Stimulated activated CD4-positive, alpha-beta T cell treated with anti-CD3 and anti-CD28 coated beads, Interleukin-15, amount 100 ng/mL, for 48 hours (primary cell): ENCODE measurements at regions not wholly inside any gene's neighbourhood (a gene's known extent, or its start where the extent isn't known, plus 50 kb on each side); places are given as distances from the start of the nearest gene placed in this dataset.
"Not testable (repeated sequence)": the region's sequence is repeated elsewhere in the genome, so short reads cannot be mapped to it uniquely, and the experiment has no call there.

Experiments
- DNase-seq, 2 donors: peaks; one replicate each; pipeline ENCODE4 v3.0.0-alpha.2; 2020; ENCODE audit warnings: low read depth in 2 of 2

- DNase-seq = no peak
These were observed 1143.6 kb upstream of the ACVR2A start for GRCh38 chr2:146701183-146701582.

- DNase-seq = no peak
These were observed 1147.5 kb upstream of the ACVR2A start for GRCh38 chr2:146697307-146697706.

GRCh38 chr2:146696787-146697186 lies 1148.0 kb upstream of the ACVR2A start:
- DNase-seq = not testable (repeated sequence)

- DNase-seq = no peak
These were observed 1162.8 kb upstream of the ACVR2A start for GRCh38 chr2:146681991-146682390.

GRCh38 chr2:146678516-146678915 lies 1166.3 kb upstream of the ACVR2A start:
- DNase-seq = no peak

- DNase-seq = no peak
These were observed 1167.5 kb upstream of the ACVR2A start for GRCh38 chr2:146677280-146677679.

- DNase-seq = no peak
These were observed 1175.1 kb upstream of the ACVR2A start for GRCh38 chr2:146669735-146670134.

GRCh38 chr2:146666340-146666739 lies 1178.5 kb upstream of the ACVR2A start:
- DNase-seq = no peak

GRCh38 chr2:146665800-146666199 lies 1179.0 kb upstream of the ACVR2A start:
- DNase-seq = no peak

- no peak for DNase-seq
These were observed 1183.2 kb upstream of the ACVR2A start for GRCh38 chr2:146661473-146662096.

GRCh38 chr2:146659976-146660375 lies 1184.9 kb upstream of the ACVR2A start:
- DNase-seq = no peak

- DNase-seq = no peak
These were observed 1192.5 kb upstream of the ACVR2A start for GRCh38 chr2:146652311-146652710.

GRCh38 chr2:146651361-146651760 lies 1193.5 kb upstream of the ACVR2A start:
- DNase-seq = no peak

- DNase-seq = no peak
These were observed 1202.8 kb upstream of the ACVR2A start for GRCh38 chr2:146642066-146642465.

GRCh38 chr2:146634230-146635097 lies 1210.4 kb upstream of the ACVR2A start:
- no peak for DNase-seq

- DNase-seq = no peak
These were observed 1211.7 kb upstream of the ACVR2A start for GRCh38 chr2:146633159-146633558.

- DNase-seq = no peak
These were observed 1212.1 kb upstream of the ACVR2A start for GRCh38 chr2:146632707-146633106.

- DNase-seq = no peak
These were observed 1220.2 kb upstream of the ACVR2A start for GRCh38 chr2:146624430-146625160.

- DNase-seq = no peak
These were observed 1221.1 kb upstream of the ACVR2A start for GRCh38 chr2:146623771-146624170.

GRCh38 chr2:146621656-146622055 lies 1223.2 kb upstream of the ACVR2A start:
- DNase-seq = no peak

- no peak for DNase-seq
These were observed 1229.1 kb upstream of the ACVR2A start for GRCh38 chr2:146615778-146616177.

GRCh38 chr2:146608490-146608889 lies 1236.3 kb upstream of the ACVR2A start:
- DNase-seq = no peak

- DNase-seq = no peak
These were observed 1240.3 kb upstream of the ACVR2A start for GRCh38 chr2:146604521-146604920.
